IPS-NIHi7 (cell line): ENCODE measurements at regions not wholly inside any gene's neighbourhood (a gene's known extent, or its start where the extent isn't known, plus 50 kb on each side); places are given as distances from the start of the nearest gene placed in this dataset.

Experiments
- DNase-seq: peaks from one replicate; pipeline ENCODE4 v3.0.0; 2012; ENCODE audit warnings: mixed read lengths; ENCODE audit errors: extremely low spot score

- DNase-seq: no peak
Measured at GRCh38 chr15:66945286-66945685, 120.1 kb upstream of the SMAD3 start.

- DNase-seq: no peak
Measured at GRCh38 chr15:66945842-66946241, 119.6 kb upstream of the SMAD3 start.

- peak; percentile 87 for DNase-seq
Measured at GRCh38 chr15:66946578-66947164, 118.7 kb upstream of the SMAD3 start.

- no peak for DNase-seq
Measured at GRCh38 chr15:66947471-66947870, 117.9 kb upstream of the SMAD3 start.

GRCh38 chr15:66948294-66948693 lies 117.1 kb upstream of the SMAD3 start:
- DNase-seq: no peak

- no peak for DNase-seq
Measured at GRCh38 chr15:66950114-66950513, 115.3 kb upstream of the SMAD3 start.

GRCh38 chr15:66951531-66952320 lies 113.7 kb upstream of the SMAD3 start:
- no peak for DNase-seq

- no peak for DNase-seq
Measured at GRCh38 chr15:66952756-66953522, 112.5 kb upstream of the SMAD3 start.

GRCh38 chr15:66953523-66954229 lies 111.7 kb upstream of the SMAD3 start:
- no peak for DNase-seq

GRCh38 chr15:66954601-66955000 lies 110.8 kb upstream of the SMAD3 start:
- DNase-seq: no peak

- DNase-seq: no peak
Measured at GRCh38 chr15:66955001-66955516, 110.3 kb upstream of the SMAD3 start.

- no peak for DNase-seq
Measured at GRCh38 chr15:66955871-66956585, 109.4 kb upstream of the SMAD3 start.

- no peak for DNase-seq
Measured at GRCh38 chr15:66956672-66957430, 108.6 kb upstream of the SMAD3 start.

- no peak for DNase-seq
Measured at GRCh38 chr15:66957431-66957720, 108.0 kb upstream of the SMAD3 start.

- DNase-seq: no peak
Measured at GRCh38 chr15:66959066-66959465, 106.3 kb upstream of the SMAD3 start.

- DNase-seq: no peak
Measured at GRCh38 chr15:66959875-66960274, 105.5 kb upstream of the SMAD3 start.

- no peak for DNase-seq
Measured at GRCh38 chr15:66960519-66960918, 104.9 kb upstream of the SMAD3 start.

- no peak for DNase-seq
Measured at GRCh38 chr15:66961407-66961884, 104.0 kb upstream of the SMAD3 start.

- DNase-seq: no peak
Measured at GRCh38 chr15:66961901-66962300, 103.5 kb upstream of the SMAD3 start.

GRCh38 chr15:66962522-66962921 lies 102.9 kb upstream of the SMAD3 start:
- DNase-seq: no peak

- DNase-seq: no peak
Measured at GRCh38 chr15:66963084-66963483, 102.3 kb upstream of the SMAD3 start.
